GM19463 (cell line): ENCODE measurements at regions not wholly inside any gene's neighbourhood (a gene's known extent, or its start where the extent isn't known, plus 50 kb on each side); places are given as distances from the start of the nearest gene placed in this dataset.
"Not testable (repeated sequence)": the region's sequence is repeated elsewhere in the genome, so short reads cannot be mapped to it uniquely, and the experiment has no call there.

Source experiments
- ATAC-seq: cut with Tn5 transposase; IDR thresholded peaks from one replicate; pipeline ENCODE4 v1.9.1; 2021; ENCODE audit warnings: mild to moderate bottlenecking, moderate library complexity; ENCODE audit not compliant: unreplicated experiment

GRCh38 chr12:91637789-91638624 is 455.4 kb upstream of the DCN start:
- ATAC-seq, result no peak

GRCh38 chr12:91636721-91637120 is 454.1 kb upstream of the DCN start:
- no peak for ATAC-seq

GRCh38 chr12:91634386-91634713 is 451.7 kb upstream of the DCN start:
- ATAC-seq, result not testable (repeated sequence)

- no peak for ATAC-seq
Observed at GRCh38 chr12:91633734-91634357, 451.2 kb upstream of the DCN start.

- ATAC-seq, result no peak
Observed at GRCh38 chr12:91633206-91633605, 450.6 kb upstream of the DCN start.

- ATAC-seq, result no peak
Observed at GRCh38 chr12:91632042-91632786, 449.6 kb upstream of the DCN start.

GRCh38 chr12:91630596-91631293 is 448.1 kb upstream of the DCN start:
- ATAC-seq, result no peak

GRCh38 chr12:91630083-91630482 is 447.5 kb upstream of the DCN start:
- ATAC-seq, result no peak

- no peak for ATAC-seq
Observed at GRCh38 chr12:91629440-91629839, 446.8 kb upstream of the DCN start.

GRCh38 chr12:91628656-91629055 is 446.0 kb upstream of the DCN start:
- ATAC-seq, result no peak

- no peak for ATAC-seq
Observed at GRCh38 chr12:91627225-91627624, 444.6 kb upstream of the DCN start.

GRCh38 chr12:91622981-91623380 is 440.4 kb upstream of the DCN start:
- no peak for ATAC-seq

GRCh38 chr12:91622037-91622436 is 439.4 kb upstream of the DCN start:
- ATAC-seq, result no peak

GRCh38 chr12:91620992-91621391 is 438.4 kb upstream of the DCN start:
- no peak for ATAC-seq

GRCh38 chr12:91620422-91620821 is 437.8 kb upstream of the DCN start:
- ATAC-seq, result no peak

GRCh38 chr12:91618281-91618680 is 435.7 kb upstream of the DCN start:
- no peak for ATAC-seq

GRCh38 chr12:91617818-91618217 is 435.2 kb upstream of the DCN start:
- no peak for ATAC-seq

GRCh38 chr12:91616416-91616815 is 433.8 kb upstream of the DCN start:
- no peak for ATAC-seq

GRCh38 chr12:91613223-91613779 is 430.7 kb upstream of the DCN start:
- no peak for ATAC-seq

GRCh38 chr12:91610561-91610960 is 427.9 kb upstream of the DCN start:
- ATAC-seq, result no peak

- ATAC-seq, result no peak
Observed at GRCh38 chr12:91609283-91609682, 426.7 kb upstream of the DCN start.
